ENCODE measurements at regions not wholly inside any gene's neighbourhood (a gene's known extent, or its start where the extent isn't known, plus 50 kb on each side); places are given as distances from the start of the nearest gene placed in this dataset.

- TF ChIP-seq CTCF (IDR thresholded peaks at IDR 0.05; ENCODE audit: low read depth, low read length) = no peak
- DNase-seq (ENCODE audit: extremely low read depth, low read depth) = no peak
Measured at GRCh38 chr4:64883087-64883807, 474.0 kb upstream of the TECRL start.

DNA sequence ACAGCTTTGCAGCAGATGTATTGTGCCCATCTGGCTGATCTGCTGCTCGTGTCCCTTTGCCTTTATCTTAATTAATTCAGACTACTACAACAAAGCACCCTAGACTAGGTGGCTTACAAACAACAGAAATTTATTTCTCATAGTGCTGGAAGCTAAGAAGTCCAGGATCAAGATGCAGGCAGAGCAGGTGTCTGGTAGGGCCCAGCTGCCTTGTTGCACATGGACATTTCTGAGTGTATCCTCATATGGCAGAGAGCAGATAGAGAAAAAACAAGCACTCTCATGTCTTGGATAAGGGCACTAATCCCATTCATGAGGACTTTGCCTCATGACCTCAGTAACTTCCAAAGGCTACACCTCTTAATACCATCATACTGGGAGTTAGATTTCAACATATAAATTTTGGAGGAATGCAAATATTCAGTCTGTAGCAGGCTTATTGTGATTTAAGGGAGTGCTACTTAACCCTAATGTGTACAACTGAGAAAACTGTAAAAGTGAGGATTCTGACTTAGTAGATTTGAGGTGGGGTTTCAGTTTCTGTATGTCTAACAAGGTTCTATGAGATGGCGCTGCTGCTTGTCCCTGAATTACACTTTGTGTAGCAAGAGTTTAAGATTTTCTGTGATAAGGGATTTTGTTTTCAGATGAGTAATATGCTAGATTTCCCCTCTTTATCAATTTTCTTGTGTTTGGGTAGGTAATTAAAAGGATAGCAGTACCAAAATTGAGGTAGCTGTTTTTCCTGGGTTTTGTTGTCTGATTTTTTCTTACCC is 473.2 kb upstream of the TECRL start:
- TF ChIP-seq CTCF (IDR thresholded peaks at IDR 0.05; ENCODE audit: low read depth, low read length) = no peak
- DNase-seq (ENCODE audit: extremely low read depth, low read depth) = no peak

- no peak for DNase-seq (ENCODE audit: extremely low read depth, low read depth)
- TF ChIP-seq CTCF (IDR thresholded peaks at IDR 0.05; ENCODE audit: low read depth, low read length) = no peak
Measured at GRCh38 chr4:64880557-64880956, 471.3 kb upstream of the TECRL start.

DNA sequence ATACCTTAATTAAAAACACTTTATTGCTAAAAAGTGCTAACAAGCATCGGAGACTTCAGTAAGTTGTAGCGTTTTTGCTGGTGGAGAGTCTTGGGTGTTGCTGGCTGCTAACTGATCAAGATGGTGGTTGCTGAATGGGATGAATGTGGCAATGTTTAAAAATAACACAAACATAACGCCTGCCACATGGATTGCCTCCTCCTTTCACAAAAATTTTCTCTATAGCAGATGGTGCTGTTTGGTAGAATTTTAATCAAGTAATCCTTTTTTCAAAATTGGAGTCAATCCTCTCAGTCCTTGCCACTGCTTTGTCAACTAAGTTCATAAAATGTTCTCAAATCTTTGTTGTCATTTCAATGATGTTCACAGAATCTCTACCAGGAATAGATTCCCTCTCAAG is 466.8 kb upstream of the TECRL start:
- no peak for TF ChIP-seq CTCF (IDR thresholded peaks at IDR 0.05; ENCODE audit: low read depth, low read length)
- DNase-seq (ENCODE audit: extremely low read depth, low read depth) = no peak

DNA sequence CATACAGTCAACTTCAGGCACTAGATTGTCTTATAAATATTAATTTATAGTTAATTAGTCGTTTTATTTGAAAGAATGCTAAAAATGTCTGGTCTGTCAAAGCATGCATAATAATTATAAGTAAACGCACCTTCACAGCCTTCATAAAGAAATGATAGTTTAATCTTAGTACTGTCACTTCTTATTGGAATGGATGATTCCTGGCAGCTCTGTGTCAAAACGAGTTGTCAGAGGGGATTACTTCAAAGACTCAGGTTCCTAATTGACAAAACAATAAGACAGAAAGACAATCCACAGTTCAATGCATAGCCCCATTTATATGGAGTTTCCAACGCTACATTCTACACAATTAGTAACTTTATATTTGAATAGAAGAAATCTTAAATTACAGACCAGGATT is 461.3 kb upstream of the TECRL start:
- DNase-seq (ENCODE audit: extremely low read depth, low read depth) = no peak
- TF ChIP-seq CTCF (IDR thresholded peaks at IDR 0.05; ENCODE audit: low read depth, low read length) = no peak

DNA sequence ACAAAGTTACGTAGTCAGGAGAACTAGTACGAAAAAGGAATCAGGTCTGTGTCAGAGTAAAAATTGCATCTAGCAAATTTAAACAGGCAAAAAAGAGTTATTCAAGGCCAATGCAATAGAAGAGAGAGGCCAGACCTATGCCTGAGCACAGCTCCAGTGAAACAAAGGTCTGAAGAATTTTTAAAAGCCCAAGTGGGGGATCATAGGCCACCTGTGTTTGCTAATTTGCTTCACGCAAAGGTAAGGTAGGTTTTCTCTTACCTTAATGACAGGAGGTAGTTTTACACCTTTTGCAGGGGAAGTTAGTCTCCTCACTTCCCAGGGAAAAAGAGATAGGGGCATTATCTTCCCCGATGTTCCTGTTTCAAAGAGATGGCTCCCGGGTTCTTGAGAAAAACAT is 448.6 kb upstream of the TECRL start:
- no peak for TF ChIP-seq CTCF (IDR thresholded peaks at IDR 0.05; ENCODE audit: low read depth, low read length)
- no peak for DNase-seq (ENCODE audit: extremely low read depth, low read depth)

GRCh38 chr4:64857198-64857597 is 447.9 kb upstream of the TECRL start:
- no peak for TF ChIP-seq CTCF (IDR thresholded peaks at IDR 0.05; ENCODE audit: low read depth, low read length)
- DNase-seq (ENCODE audit: extremely low read depth, low read depth) = no peak
